ENCODE measurements at regions not wholly inside any gene's neighbourhood (a gene's known extent, or its start where the extent isn't known, plus 50 kb on each side); places are given as distances from the start of the nearest gene placed in this dataset.

GRCh38 chr16:86338403-86339115, 171.8 kb upstream of the FOXF1 start:
- H3K9me3 ChIP-seq (ENCODE audit: control insufficient read depth, low read depth, low read length): no peaks in the 10 kb centered on the region
- TF ChIP-seq, protein P1, sequence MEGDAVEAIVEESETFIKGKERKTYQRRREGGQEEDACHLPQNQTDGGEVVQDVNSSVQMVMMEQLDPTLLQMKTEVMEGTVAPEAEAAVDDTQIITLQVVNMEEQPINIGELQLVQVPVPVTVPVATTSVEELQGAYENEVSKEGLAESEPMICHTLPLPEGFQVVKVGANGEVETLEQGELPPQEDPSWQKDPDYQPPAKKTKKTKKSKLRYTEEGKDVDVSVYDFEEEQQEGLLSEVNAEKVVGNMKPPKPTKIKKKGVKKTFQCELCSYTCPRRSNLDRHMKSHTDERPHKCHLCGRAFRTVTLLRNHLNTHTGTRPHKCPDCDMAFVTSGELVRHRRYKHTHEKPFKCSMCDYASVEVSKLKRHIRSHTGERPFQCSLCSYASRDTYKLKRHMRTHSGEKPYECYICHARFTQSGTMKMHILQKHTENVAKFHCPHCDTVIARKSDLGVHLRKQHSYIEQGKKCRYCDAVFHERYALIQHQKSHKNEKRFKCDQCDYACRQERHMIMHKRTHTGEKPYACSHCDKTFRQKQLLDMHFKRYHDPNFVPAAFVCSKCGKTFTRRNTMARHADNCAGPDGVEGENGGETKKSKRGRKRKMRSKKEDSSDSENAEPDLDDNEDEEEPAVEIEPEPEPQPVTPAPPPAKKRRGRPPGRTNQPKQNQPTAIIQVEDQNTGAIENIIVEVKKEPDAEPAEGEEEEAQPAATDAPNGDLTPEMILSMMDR (optimal IDR thresholded peaks at IDR 0.05 in 1 of 3, IDR thresholded peaks at IDR 0.05 in 1 of 3, conservative IDR thresholded peaks at IDR 0.05 in 1 of 3; ENCODE audit: extremely low read depth in 1 of 3, insufficient read depth in 2 of 3, low read length in 3 of 3): no peak
- no peak for TF ChIP-seq EZH2 (IDR thresholded peaks at IDR 0.05; ENCODE audit: low read length)
- H4K20me1 ChIP-seq (ENCODE audit: control insufficient read depth, extremely low read depth, insufficient read depth, low read length): no peaks in the 10 kb centered on the region
- no peaks in the 10 kb centered on the region for H3K4me1 ChIP-seq (ENCODE audit: control insufficient read depth, extremely low read depth, insufficient read depth, low read length)
- H3K27me3 ChIP-seq (ENCODE audit: control insufficient read depth, extremely low read depth, insufficient read depth, low read length): peaks cover 6% of the 10 kb centered on the region
- no peaks in the 10 kb centered on the region for H3K9me1 ChIP-seq (ENCODE audit: control insufficient read depth, extremely low read depth, insufficient read depth, low read length)
- H3K4me2 ChIP-seq (ENCODE audit: control insufficient read depth, extremely low read depth, insufficient read depth, low read depth, low read length): no peak overlapping the region
- H3K9ac ChIP-seq (ENCODE audit: control insufficient read depth, extremely low read depth, insufficient read depth, low read length): no peak overlapping the region
- no peaks in the 10 kb centered on the region for H3K36me3 ChIP-seq (ENCODE audit: control insufficient read depth in 2 of 2, extremely low read depth in 1 of 2, insufficient read depth in 2 of 2, low read length in 2 of 2)
- no peak for FAIRE-seq
- H3K79me2 ChIP-seq (ENCODE audit: control insufficient read depth, insufficient read depth, low read length): no peaks in the 10 kb centered on the region
- dilution Hi-C loops (cut with MboI; ENCODE audit: extremely low pct_ligation_motif_present, low sequenced_read_pairs): no loop called here
- H2AFZ ChIP-seq (ENCODE audit: control insufficient read depth, low read length): no peak overlapping the region
- no peak overlapping the region for H3K27ac ChIP-seq (ENCODE audit: control insufficient read depth, insufficient read depth, low read length)
- DNase-seq (ENCODE audit: low read depth, low spot score): no peak
- H3K4me3 ChIP-seq (ENCODE audit: control insufficient read depth in 2 of 3, extremely low read depth in 1 of 3, insufficient read depth in 2 of 3, low read depth in 1 of 3, low read length in 3 of 3): no peak overlapping the region

- H3K27me3 ChIP-seq (ENCODE audit: control insufficient read depth, extremely low read depth, insufficient read depth, low read length): peaks cover 8% of the 10 kb centered on the region
- no peak for DNase-seq (ENCODE audit: low read depth, low spot score)
- no peaks in the 10 kb centered on the region for H3K4me1 ChIP-seq (ENCODE audit: control insufficient read depth, extremely low read depth, insufficient read depth, low read length)
- no peak overlapping the region for H3K4me2 ChIP-seq (ENCODE audit: control insufficient read depth, extremely low read depth, insufficient read depth, low read depth, low read length)
- H3K36me3 ChIP-seq (ENCODE audit: control insufficient read depth in 2 of 2, extremely low read depth in 1 of 2, insufficient read depth in 2 of 2, low read length in 2 of 2): no peaks in the 10 kb centered on the region
- H3K27ac ChIP-seq (ENCODE audit: control insufficient read depth, insufficient read depth, low read length): no peak overlapping the region
- TF ChIP-seq EZH2 (IDR thresholded peaks at IDR 0.05; ENCODE audit: low read length): no peak
- TF ChIP-seq, protein P1 (optimal IDR thresholded peaks at IDR 0.05 in 1 of 3, IDR thresholded peaks at IDR 0.05 in 1 of 3, conservative IDR thresholded peaks at IDR 0.05 in 1 of 3; ENCODE audit: extremely low read depth in 1 of 3, insufficient read depth in 2 of 3, low read length in 3 of 3): no peak
- dilution Hi-C loops (cut with MboI; ENCODE audit: extremely low pct_ligation_motif_present, low sequenced_read_pairs): no loop called here
- H3K4me3 ChIP-seq (ENCODE audit: control insufficient read depth in 2 of 3, extremely low read depth in 1 of 3, insufficient read depth in 2 of 3, low read depth in 1 of 3, low read length in 3 of 3): no peak overlapping the region
- H3K9me1 ChIP-seq (ENCODE audit: control insufficient read depth, extremely low read depth, insufficient read depth, low read length): no peaks in the 10 kb centered on the region
- H2AFZ ChIP-seq (ENCODE audit: control insufficient read depth, low read length): no peak overlapping the region
- no peaks in the 10 kb centered on the region for H3K79me2 ChIP-seq (ENCODE audit: control insufficient read depth, insufficient read depth, low read length)
- FAIRE-seq: no peak
- no peaks in the 10 kb centered on the region for H4K20me1 ChIP-seq (ENCODE audit: control insufficient read depth, extremely low read depth, insufficient read depth, low read length)
- no peaks in the 10 kb centered on the region for H3K9me3 ChIP-seq (ENCODE audit: control insufficient read depth, low read depth, low read length)
- no peak overlapping the region for H3K9ac ChIP-seq (ENCODE audit: control insufficient read depth, extremely low read depth, insufficient read depth, low read length)
Measured at GRCh38 chr16:86342161-86342834, 168.0 kb upstream of the FOXF1 start.

All from keratinocyte (primary cell).